ENCODE measurements at regions not wholly inside any gene's neighbourhood (a gene's known extent, or its start where the extent isn't known, plus 50 kb on each side); places are given as distances from the start of the nearest gene placed in this dataset.

DNA sequence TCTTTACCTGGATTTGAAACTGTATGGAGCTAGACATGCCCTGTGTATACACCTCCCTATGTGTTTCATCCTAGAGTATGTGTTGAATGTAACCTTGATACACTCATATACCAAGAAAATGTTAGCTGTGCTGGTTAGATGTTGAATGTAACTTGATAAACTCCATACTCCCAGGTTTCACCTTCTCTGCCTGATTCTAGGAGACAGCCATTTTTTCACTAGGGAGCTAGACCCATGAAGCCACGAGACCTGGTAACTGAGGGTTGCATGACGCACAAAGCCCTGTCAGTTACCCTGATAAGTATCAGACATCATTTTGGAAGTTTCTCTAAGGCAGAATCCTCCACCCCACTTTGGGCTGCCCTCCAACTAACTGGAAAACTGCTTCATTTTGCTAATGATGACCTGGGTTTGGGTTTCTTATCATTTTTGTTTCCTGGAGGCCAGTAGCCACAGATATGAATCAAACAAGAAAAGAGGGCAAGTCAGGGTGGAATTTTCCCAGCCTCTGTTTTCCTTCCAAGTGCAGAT is 478.5 kb upstream of the KIF2A start:
- Histone ChIP-seq H3K4me3 (ENCODE audit: low read depth in 1 of 3, low read length in 3 of 3) (no peak overlapping the region), H3K36me3 (ENCODE audit: control insufficient read depth in 4 of 4, insufficient read depth in 3 of 4, low read depth in 1 of 4, low read length in 3 of 4) (no peaks in the 10 kb centered on the region), H3K9ac (ENCODE audit: low read depth in 1 of 2, low read length in 2 of 2) (no peak overlapping the region), H3K27me3 (ENCODE audit: control insufficient read depth in 4 of 4, insufficient read depth in 4 of 4, low read length in 3 of 4) (no peaks in the 10 kb centered on the region), H3K27ac (ENCODE audit: low read depth in 1 of 2, low read length in 2 of 2) (no peak overlapping the region), H3K9me3 (ENCODE audit: control insufficient read depth in 4 of 4, low read length in 3 of 4) (no peaks in the 10 kb centered on the region), H3K4me1 (ENCODE audit: control insufficient read depth in 4 of 4, insufficient read depth in 4 of 4, low read length in 3 of 4) (no peaks in the 10 kb centered on the region)
- no peak for DNase-seq (ENCODE audit: low spot score)
- WGBS = 84% methylated on average over 2 of the region's 2 CpGs
- TF ChIP-seq, protein P1, sequence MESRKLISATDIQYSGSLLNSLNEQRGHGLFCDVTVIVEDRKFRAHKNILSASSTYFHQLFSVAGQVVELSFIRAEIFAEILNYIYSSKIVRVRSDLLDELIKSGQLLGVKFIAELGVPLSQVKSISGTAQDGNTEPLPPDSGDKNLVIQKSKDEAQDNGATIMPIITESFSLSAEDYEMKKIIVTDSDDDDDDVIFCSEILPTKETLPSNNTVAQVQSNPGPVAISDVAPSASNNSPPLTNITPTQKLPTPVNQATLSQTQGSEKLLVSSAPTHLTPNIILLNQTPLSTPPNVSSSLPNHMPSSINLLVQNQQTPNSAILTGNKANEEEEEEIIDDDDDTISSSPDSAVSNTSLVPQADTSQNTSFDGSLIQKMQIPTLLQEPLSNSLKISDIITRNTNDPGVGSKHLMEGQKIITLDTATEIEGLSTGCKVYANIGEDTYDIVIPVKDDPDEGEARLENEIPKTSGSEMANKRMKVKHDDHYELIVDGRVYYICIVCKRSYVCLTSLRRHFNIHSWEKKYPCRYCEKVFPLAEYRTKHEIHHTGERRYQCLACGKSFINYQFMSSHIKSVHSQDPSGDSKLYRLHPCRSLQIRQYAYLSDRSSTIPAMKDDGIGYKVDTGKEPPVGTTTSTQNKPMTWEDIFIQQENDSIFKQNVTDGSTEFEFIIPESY (IDR thresholded peaks at IDR 0.05) = no peak
- TF ChIP-seq EGR1 (IDR thresholded peaks at IDR 0.05; ENCODE audit: low read depth in 2 of 2) (no peak), FOXA1 (IDR thresholded peaks at IDR 0.05) (no peak), TAF1 (conservative IDR thresholded peaks at IDR 0.05) (no peak), FOXA2 (IDR thresholded peaks at IDR 0.05) (no peak), SP1 (IDR thresholded peaks at IDR 0.05) (no peak), HNF4G (IDR thresholded peaks at IDR 0.05) (no peak), JUND (IDR thresholded peaks at IDR 0.05) (no peak), RXRA (IDR thresholded peaks at IDR 0.05) (no peak), GABPA (IDR thresholded peaks at IDR 0.05 in 1 of 2, conservative IDR thresholded peaks at IDR 0.05 in 1 of 2) (no peak), NR2F2 (IDR thresholded peaks at IDR 0.05) (no peak), RAD21 (IDR thresholded peaks at IDR 0.05) (no peak), HNF4A (conservative IDR thresholded peaks at IDR 0.05) (no peak), YY1 (IDR thresholded peaks at IDR 0.05) (no peak)
- TF ChIP-seq, protein P2, sequence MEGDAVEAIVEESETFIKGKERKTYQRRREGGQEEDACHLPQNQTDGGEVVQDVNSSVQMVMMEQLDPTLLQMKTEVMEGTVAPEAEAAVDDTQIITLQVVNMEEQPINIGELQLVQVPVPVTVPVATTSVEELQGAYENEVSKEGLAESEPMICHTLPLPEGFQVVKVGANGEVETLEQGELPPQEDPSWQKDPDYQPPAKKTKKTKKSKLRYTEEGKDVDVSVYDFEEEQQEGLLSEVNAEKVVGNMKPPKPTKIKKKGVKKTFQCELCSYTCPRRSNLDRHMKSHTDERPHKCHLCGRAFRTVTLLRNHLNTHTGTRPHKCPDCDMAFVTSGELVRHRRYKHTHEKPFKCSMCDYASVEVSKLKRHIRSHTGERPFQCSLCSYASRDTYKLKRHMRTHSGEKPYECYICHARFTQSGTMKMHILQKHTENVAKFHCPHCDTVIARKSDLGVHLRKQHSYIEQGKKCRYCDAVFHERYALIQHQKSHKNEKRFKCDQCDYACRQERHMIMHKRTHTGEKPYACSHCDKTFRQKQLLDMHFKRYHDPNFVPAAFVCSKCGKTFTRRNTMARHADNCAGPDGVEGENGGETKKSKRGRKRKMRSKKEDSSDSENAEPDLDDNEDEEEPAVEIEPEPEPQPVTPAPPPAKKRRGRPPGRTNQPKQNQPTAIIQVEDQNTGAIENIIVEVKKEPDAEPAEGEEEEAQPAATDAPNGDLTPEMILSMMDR (IDR thresholded peaks at IDR 0.05; ENCODE audit: low read depth, low read length, missing input control) = no peak
- TF ChIP-seq, protein P3, sequence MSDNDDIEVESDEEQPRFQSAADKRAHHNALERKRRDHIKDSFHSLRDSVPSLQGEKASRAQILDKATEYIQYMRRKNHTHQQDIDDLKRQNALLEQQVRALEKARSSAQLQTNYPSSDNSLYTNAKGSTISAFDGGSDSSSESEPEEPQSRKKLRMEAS (IDR thresholded peaks at IDR 0.05) = no peak
- TF ChIP-seq, protein P4, sequence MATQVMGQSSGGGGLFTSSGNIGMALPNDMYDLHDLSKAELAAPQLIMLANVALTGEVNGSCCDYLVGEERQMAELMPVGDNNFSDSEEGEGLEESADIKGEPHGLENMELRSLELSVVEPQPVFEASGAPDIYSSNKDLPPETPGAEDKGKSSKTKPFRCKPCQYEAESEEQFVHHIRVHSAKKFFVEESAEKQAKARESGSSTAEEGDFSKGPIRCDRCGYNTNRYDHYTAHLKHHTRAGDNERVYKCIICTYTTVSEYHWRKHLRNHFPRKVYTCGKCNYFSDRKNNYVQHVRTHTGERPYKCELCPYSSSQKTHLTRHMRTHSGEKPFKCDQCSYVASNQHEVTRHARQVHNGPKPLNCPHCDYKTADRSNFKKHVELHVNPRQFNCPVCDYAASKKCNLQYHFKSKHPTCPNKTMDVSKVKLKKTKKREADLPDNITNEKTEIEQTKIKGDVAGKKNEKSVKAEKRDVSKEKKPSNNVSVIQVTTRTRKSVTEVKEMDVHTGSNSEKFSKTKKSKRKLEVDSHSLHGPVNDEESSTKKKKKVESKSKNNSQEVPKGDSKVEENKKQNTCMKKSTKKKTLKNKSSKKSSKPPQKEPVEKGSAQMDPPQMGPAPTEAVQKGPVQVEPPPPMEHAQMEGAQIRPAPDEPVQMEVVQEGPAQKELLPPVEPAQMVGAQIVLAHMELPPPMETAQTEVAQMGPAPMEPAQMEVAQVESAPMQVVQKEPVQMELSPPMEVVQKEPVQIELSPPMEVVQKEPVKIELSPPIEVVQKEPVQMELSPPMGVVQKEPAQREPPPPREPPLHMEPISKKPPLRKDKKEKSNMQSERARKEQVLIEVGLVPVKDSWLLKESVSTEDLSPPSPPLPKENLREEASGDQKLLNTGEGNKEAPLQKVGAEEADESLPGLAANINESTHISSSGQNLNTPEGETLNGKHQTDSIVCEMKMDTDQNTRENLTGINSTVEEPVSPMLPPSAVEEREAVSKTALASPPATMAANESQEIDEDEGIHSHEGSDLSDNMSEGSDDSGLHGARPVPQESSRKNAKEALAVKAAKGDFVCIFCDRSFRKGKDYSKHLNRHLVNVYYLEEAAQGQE (IDR thresholded peaks at IDR 0.05) = no peak
- TF ChIP-seq, protein P5, sequence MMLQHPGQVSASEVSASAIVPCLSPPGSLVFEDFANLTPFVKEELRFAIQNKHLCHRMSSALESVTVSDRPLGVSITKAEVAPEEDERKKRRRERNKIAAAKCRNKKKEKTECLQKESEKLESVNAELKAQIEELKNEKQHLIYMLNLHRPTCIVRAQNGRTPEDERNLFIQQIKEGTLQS (IDR thresholded peaks at IDR 0.05) = no peak
